Neuronal stem cell (in vitro differentiated cells): ENCODE measurements at regions not wholly inside any gene's neighbourhood (a gene's known extent, or its start where the extent isn't known, plus 50 kb on each side); places are given as distances from the start of the nearest gene placed in this dataset.
"Not testable (repeated sequence)": the region's sequence is repeated elsewhere in the genome, so short reads cannot be mapped to it uniquely, and the experiment has no call there.

Experiments used
- DNase-seq: peaks from one replicate; pipeline ENCODE4 v3.0.0-alpha.2; 2013; ENCODE audit warnings: low spot score
- H2AFZ ChIP-seq: one replicate; pipeline ENCODE4 v1.6.1; 2013; ENCODE audit warnings: mild to moderate bottlenecking, low read length, inconsistent platforms
- H2AK5ac ChIP-seq: 2 replicates; pipeline ENCODE4 v1.6.1; 2013; ENCODE audit warnings: low read depth, mild to moderate bottlenecking, inconsistent platforms, low read length, moderate library complexity, mixed read lengths
- H2BK120ac ChIP-seq: 2 replicates; pipeline ENCODE4 v1.6.1; 2013; ENCODE audit warnings: low read depth, mild to moderate bottlenecking, inconsistent platforms, low read length, moderate library complexity, mixed read lengths
- H2BK12ac ChIP-seq: one replicate; pipeline ENCODE4 v1.6.1; 2013; ENCODE audit warnings: low read length, inconsistent platforms
- H2BK15ac ChIP-seq: 2 replicates; pipeline ENCODE4 v1.6.1; 2013; ENCODE audit warnings: mild to moderate bottlenecking, low read length, inconsistent platforms, mixed read lengths
- H2BK5ac ChIP-seq: one replicate; pipeline ENCODE4 v1.6.1; 2013; ENCODE audit warnings: inconsistent platforms, mild to moderate bottlenecking, low read length, moderate library complexity
- H3K14ac ChIP-seq: one replicate; pipeline ENCODE4 v1.6.1; 2013; ENCODE audit warnings: low read length, inconsistent platforms
- H3K18ac ChIP-seq: 2 replicates; pipeline ENCODE4 v1.6.1; 2013; ENCODE audit warnings: low read length, inconsistent platforms
- H3K23ac ChIP-seq: 2 replicates; pipeline ENCODE4 v1.6.1; 2013; ENCODE audit warnings: low read depth, mild to moderate bottlenecking, mixed read lengths, low read length, inconsistent platforms; ENCODE audit not compliant: poor library complexity
- H3K27ac ChIP-seq: replicated peaks from 3 replicates; pipeline ENCODE4 v1.5.1; 2013; ENCODE audit warnings: low read length, inconsistent platforms
- H3K27me3 ChIP-seq, 3 experiments: 2 replicates each; pipeline ENCODE4 v1.6.1; 2013; ENCODE audit warnings: low read length in 3 of 3, mild to moderate bottlenecking in 2 of 3, inconsistent platforms in 1 of 3, low read depth in 1 of 3, mixed read lengths in 1 of 3, moderate library complexity in 1 of 3; ENCODE audit not compliant: control insufficient read depth in 3 of 3, insufficient read depth in 3 of 3
- H3K36me3 ChIP-seq, 2 donors: replicated peaks in 1 of 2; 2 replicates each; pipeline ENCODE4 v1.6.1; 2013; ENCODE audit warnings: low read length in 2 of 2; ENCODE audit not compliant: control insufficient read depth in 2 of 2, insufficient read depth in 2 of 2
- H3K4ac ChIP-seq: 2 replicates; pipeline ENCODE4 v1.6.1; 2013; ENCODE audit warnings: inconsistent platforms, mild to moderate bottlenecking, low read length, moderate library complexity
- H3K4me1 ChIP-seq, 2 donors: 1 replicate in 1 of 2; 2 replicates in 1 of 2; pipeline ENCODE4 v1.6.1; 2013; ENCODE audit warnings: low read length in 2 of 2, low read depth in 1 of 2; ENCODE audit not compliant: control insufficient read depth in 2 of 2, insufficient read depth in 1 of 2
- H3K4me2 ChIP-seq: one replicate; pipeline ENCODE4 v1.6.1; 2013; ENCODE audit warnings: mild to moderate bottlenecking, low read length, inconsistent platforms; ENCODE audit not compliant: insufficient read depth, poor library complexity, severe bottlenecking
- H3K4me3 ChIP-seq, 2 donors: 2 replicates each; pipeline ENCODE4 v1.5.1; 2013; ENCODE audit warnings: low read length in 2 of 2, mild to moderate bottlenecking in 2 of 2, inconsistent platforms in 1 of 2, moderate library complexity in 1 of 2
- H3K79me1 ChIP-seq: one replicate; pipeline ENCODE4 v1.6.1; 2013; ENCODE audit warnings: low read depth, mild to moderate bottlenecking, inconsistent platforms, low read length, moderate library complexity
- H3K9ac ChIP-seq: one replicate; pipeline ENCODE4 v1.6.1; 2013; ENCODE audit warnings: mild to moderate bottlenecking, low read depth, low read length, inconsistent platforms; ENCODE audit not compliant: poor library complexity
- H3K9me3 ChIP-seq, 2 donors: replicated peaks in 1 of 2; 2 replicates each; pipeline versions ENCODE3 to v1.6.1; 2013; ENCODE audit warnings: low read length in 2 of 2, mild to moderate bottlenecking in 2 of 2, inconsistent platforms in 1 of 2, low read depth in 1 of 2, mixed read lengths in 1 of 2, moderate library complexity in 1 of 2; ENCODE audit not compliant: control insufficient read depth in 2 of 2, insufficient read depth in 1 of 2
- H4K8ac ChIP-seq: one replicate; pipeline ENCODE4 v1.6.1; 2013; ENCODE audit warnings: low read depth, mild to moderate bottlenecking, inconsistent platforms, low read length, moderate library complexity
- H4K91ac ChIP-seq: one replicate; pipeline ENCODE4 v1.6.1; 2013; ENCODE audit warnings: low read length, low read depth, mild to moderate bottlenecking, inconsistent platforms; ENCODE audit not compliant: poor library complexity
- WGBS, 2 donors: extraction: QIAGEN DNeasy Blood & Tissue Kit; methylation state at CpG; one replicate each; pipeline ENCODE4 v1.1.7; 2013; ENCODE audit warnings: missing lambda C conversion rate in 2 of 2, mixed read lengths in 1 of 2; ENCODE audit not compliant: insufficient read length in 2 of 2, insufficient replicate concordance in 1 of 2; ENCODE audit errors: extremely low coverage in 2 of 2; 5-methylcytosine and 5-hydroxymethylcytosine counted together

GRCh38 chr7:112981966-112982365 is 104.7 kb downstream of the GPR85 start:
- no CpG with 5 or more reads among the region's 1 CpG for WGBS, 2 donors
- Histone ChIP-seq H3K27ac (no peak overlapping the region), H3K4ac (no peak overlapping the region)

GRCh38 chr7:112979055-112979454 is 107.6 kb downstream of the GPR85 start:
- H3K36me3 ChIP-seq, H3K79me1 ChIP-seq, DNase-seq, H3K9ac ChIP-seq, H2BK120ac ChIP-seq, H2AK5ac ChIP-seq, H3K14ac ChIP-seq, H2BK12ac ChIP-seq, H3K4ac ChIP-seq, H3K9me3 ChIP-seq, H3K4me3 ChIP-seq, H4K91ac ChIP-seq, H2BK5ac ChIP-seq, H3K4me1 ChIP-seq, H2AFZ ChIP-seq, H3K4me2 ChIP-seq, H3K18ac ChIP-seq, H4K8ac ChIP-seq, H3K27me3 ChIP-seq, H3K23ac ChIP-seq, H2BK15ac ChIP-seq, H3K27ac ChIP-seq: not testable (repeated sequence)
- no CpG with 5 or more reads among the region's 3 CpGs for WGBS, 2 donors

More at GRCh38 chr7:112981966-112982365, 104.7 kb downstream of the GPR85 start:
- Histone ChIP-seq H3K9me3 (no peaks in the 10 kb centered on the region), H3K4me2 (no peak overlapping the region), H4K91ac (no peak overlapping the region), H2BK15ac (no peak overlapping the region), H2AFZ (no peak overlapping the region), H3K14ac (no peak overlapping the region), H3K23ac (no peak overlapping the region), H3K9ac (no peak overlapping the region), H3K4me3 (no peak overlapping the region), H3K79me1 (no peaks in the 10 kb centered on the region), H4K8ac (no peak overlapping the region), H3K27me3 (no peaks in the 10 kb centered on the region), H3K4me1 (peaks cover 2 to 7% of the 10 kb centered on the region in 2 donors), H3K18ac (no peak overlapping the region), H2AK5ac (no peak overlapping the region), H2BK5ac (no peak overlapping the region), H3K36me3 (no peaks in the 10 kb centered on the region), H2BK120ac (no peak overlapping the region), H2BK12ac (no peak overlapping the region)
- DNase-seq = no peak

GRCh38 chr7:112977244-112977955 is 109.2 kb downstream of the GPR85 start:
- not testable (repeated sequence) for H2AK5ac ChIP-seq, H3K79me1 ChIP-seq, H3K18ac ChIP-seq, H4K91ac ChIP-seq, H3K9me3 ChIP-seq, H2BK15ac ChIP-seq, H2BK5ac ChIP-seq, H3K4me3 ChIP-seq, H3K4me2 ChIP-seq, H3K9ac ChIP-seq, H3K4me1 ChIP-seq, H3K36me3 ChIP-seq, H3K14ac ChIP-seq, H3K4ac ChIP-seq, H2BK12ac ChIP-seq, H2AFZ ChIP-seq, H3K27me3 ChIP-seq, H3K23ac ChIP-seq, DNase-seq, H2BK120ac ChIP-seq, H3K27ac ChIP-seq, H4K8ac ChIP-seq
- no CpG with 5 or more reads among the region's 8 CpGs for WGBS, 2 donors

GRCh38 chr7:112970771-112971170 is 115.9 kb downstream of the GPR85 start:
- Histone ChIP-seq H3K27ac (no peak overlapping the region), H2BK12ac (no peak overlapping the region), H3K4me3 (no peak overlapping the region), H3K36me3 (no peaks in the 10 kb centered on the region), H3K4ac (no peak overlapping the region), H3K23ac (no peak overlapping the region), H3K4me1 (no peaks in the 10 kb centered on the region), H3K9ac (no peak overlapping the region), H3K18ac (no peak overlapping the region), H3K27me3 (no peaks in the 10 kb centered on the region), H2BK15ac (no peak overlapping the region), H4K8ac (no peak overlapping the region), H3K79me1 (no peaks in the 10 kb centered on the region), H2AK5ac (no peak overlapping the region), H2BK5ac (no peak overlapping the region), H3K14ac (no peak overlapping the region), H2AFZ (no peak overlapping the region), H2BK120ac (no peak overlapping the region), H3K9me3 (no peaks in the 10 kb centered on the region), H4K91ac (no peak overlapping the region), H3K4me2 (no peak overlapping the region)
- no peak for DNase-seq
